KMS-11 (cell line): ENCODE measurements at regions not wholly inside any gene's neighbourhood (a gene's known extent, or its start where the extent isn't known, plus 50 kb on each side); places are given as distances from the start of the nearest gene placed in this dataset.

Experiments
- H2AFZ ChIP-seq: fragments of 200-600 bp; sonication (generic); 2 replicates; pipeline ENCODE4 v1.6.1; 2016; ENCODE audit warnings: antibody characterized with exemption, mixed run types, low read depth
- H3K27ac ChIP-seq: fragments of 200-600 bp; sonication (generic); 2 replicates; pipeline ENCODE4 v1.6.1; 2016; ENCODE audit warnings: mild to moderate bottlenecking, mixed run types
- H3K27me3 ChIP-seq: fragments of 200-600 bp; sonication (generic); 2 replicates; pipeline ENCODE4 v1.6.1; 2017; ENCODE audit warnings: mild to moderate bottlenecking, low read depth, mixed run types, moderate library complexity; ENCODE audit not compliant: insufficient read depth
- H3K36me3 ChIP-seq: fragments of 200-600 bp; sonication (generic); 2 replicates; pipeline ENCODE4 v1.6.1; 2017; ENCODE audit warnings: mild to moderate bottlenecking, mixed run types; ENCODE audit not compliant: insufficient read depth
- H3K4me1 ChIP-seq: fragments of 200-600 bp; sonication (generic); 2 replicates; pipeline ENCODE4 v1.6.1; 2016; ENCODE audit warnings: mild to moderate bottlenecking, low read depth, mixed run types; ENCODE audit not compliant: poor library complexity, severe bottlenecking
- H3K4me2 ChIP-seq: fragments of 200-600 bp; sonication (generic); 2 replicates; pipeline ENCODE4 v1.7.0; 2016; ENCODE audit warnings: mild to moderate bottlenecking, mixed run types
- H3K4me3 ChIP-seq: fragments of 200-600 bp; sonication (generic); IDR thresholded peaks from 2 replicates; pipeline ENCODE4 v1.6.1; 2017; ENCODE audit warnings: low read depth, low read length, mixed read lengths; ENCODE audit not compliant: insufficient read depth
- H3K79me2 ChIP-seq: fragments of 200-600 bp; sonication (generic); 2 replicates; pipeline ENCODE4 v1.6.1; 2016; ENCODE audit warnings: low read depth, mixed run types; ENCODE audit not compliant: insufficient read depth
- H3K9ac ChIP-seq: fragments of 200-600 bp; sonication (generic); 2 replicates; pipeline ENCODE4 v1.6.1; 2016; ENCODE audit warnings: mild to moderate bottlenecking, mixed run types
- H4K20me1 ChIP-seq: fragments of 200-600 bp; sonication (generic); 2 replicates; pipeline ENCODE4 v1.6.1; 2016; ENCODE audit warnings: mild to moderate bottlenecking, mixed run types; ENCODE audit not compliant: insufficient read depth
- CTCF ChIP-seq: fragments of 200-600 bp; sonication (generic); conservative IDR thresholded peaks from 2 replicates; pipeline ENCODE4 v1.6.1; 2017; ENCODE audit warnings: low read depth, mild to moderate bottlenecking, antibody characterized with exemption, low read length, moderate library complexity, mixed read lengths

GRCh38 chr1:57479471-57479870 is 55.6 kb upstream of the DAB1 start:
- no peaks in the 10 kb centered on the region for H3K79me2 ChIP-seq

GRCh38 chr1:57475366-57475765 is 51.5 kb upstream of the DAB1 start:
- Histone ChIP-seq H3K4me2 (no peak overlapping the region), H3K9ac (no peak overlapping the region), H3K4me1 (no peaks in the 10 kb centered on the region), H2AFZ (no peak overlapping the region), H3K4me3 (no peak overlapping the region), H3K79me2 (no peaks in the 10 kb centered on the region), H3K27ac (no peak overlapping the region), H4K20me1 (no peaks in the 10 kb centered on the region), H3K36me3 (no peaks in the 10 kb centered on the region), H3K27me3 (no peaks in the 10 kb centered on the region)
- no peak for TF ChIP-seq CTCF

More at GRCh38 chr1:57479471-57479870, 55.6 kb upstream of the DAB1 start:
- no peak overlapping the region for H2AFZ ChIP-seq
- TF ChIP-seq CTCF, result no peak
- H3K27ac ChIP-seq, result no peak overlapping the region
- no peaks in the 10 kb centered on the region for H3K36me3 ChIP-seq
- H3K4me3 ChIP-seq, result no peak overlapping the region
- H3K4me2 ChIP-seq, result no peak overlapping the region
- H3K4me1 ChIP-seq, result no peaks in the 10 kb centered on the region
- no peaks in the 10 kb centered on the region for H4K20me1 ChIP-seq
- H3K9ac ChIP-seq, result no peak overlapping the region
- no peaks in the 10 kb centered on the region for H3K27me3 ChIP-seq

- H3K4me3 ChIP-seq, result no peak overlapping the region
- no peaks in the 10 kb centered on the region for H4K20me1 ChIP-seq
- no peaks in the 10 kb centered on the region for H3K27me3 ChIP-seq
- H3K4me1 ChIP-seq, result no peaks in the 10 kb centered on the region
- no peak overlapping the region for H3K4me2 ChIP-seq
- no peak for TF ChIP-seq CTCF
- no peaks in the 10 kb centered on the region for H3K36me3 ChIP-seq
- no peak overlapping the region for H2AFZ ChIP-seq
- no peaks in the 10 kb centered on the region for H3K79me2 ChIP-seq
- no peak overlapping the region for H3K27ac ChIP-seq
- no peak overlapping the region for H3K9ac ChIP-seq
These were observed 50.4 kb upstream of the DAB1 start for GRCh38 chr1:57474137-57474750.
